DMS153 treated with DMSO at 0.1 percent for 48 hours (cell line): ENCODE measurements at regions not wholly inside any gene's neighbourhood (a gene's known extent, or its start where the extent isn't known, plus 50 kb on each side); places are given as distances from the start of the nearest gene placed in this dataset.
A peak's percentile ranks its signal among the peaks of the same experiment; 100 is the strongest.

Source experiments
- DNase-seq: peaks from one replicate; lab custom pipeline; 2025; ENCODE audit not compliant: unreplicated experiment; lab: John Stamatoyannopoulos, UW

GRCh38 chr9:126151031-126151685 is 175.5 kb upstream of the MVB12B start:
- DNase-seq, result peak; percentile 95

GRCh38 chr9:126151686-126152134 is 174.9 kb upstream of the MVB12B start:
- DNase-seq, result peak; percentile 57

GRCh38 chr9:126152622-126153362 is 173.8 kb upstream of the MVB12B start:
- no peak for DNase-seq

- no peak for DNase-seq
Measured at GRCh38 chr9:126153382-126153781, 173.2 kb upstream of the MVB12B start.

GRCh38 chr9:126154182-126154827 is 172.3 kb upstream of the MVB12B start:
- no peak for DNase-seq

- no peak for DNase-seq
Measured at GRCh38 chr9:126154869-126155268, 171.8 kb upstream of the MVB12B start.

GRCh38 chr9:126155756-126156664 is 170.6 kb upstream of the MVB12B start:
- DNase-seq, result no peak

- DNase-seq, result no peak
Measured at GRCh38 chr9:126156898-126157297, 169.7 kb upstream of the MVB12B start.

GRCh38 chr9:126157423-126157822 is 169.2 kb upstream of the MVB12B start:
- no peak for DNase-seq

- DNase-seq, result no peak
Measured at GRCh38 chr9:126157826-126158587, 168.6 kb upstream of the MVB12B start.

GRCh38 chr9:126158588-126159429 is 167.8 kb upstream of the MVB12B start:
- no peak for DNase-seq

GRCh38 chr9:126159430-126160060 is 167.1 kb upstream of the MVB12B start:
- no peak for DNase-seq

- no peak for DNase-seq
Measured at GRCh38 chr9:126160067-126160853, 166.4 kb upstream of the MVB12B start.

GRCh38 chr9:126160854-126161329 is 165.7 kb upstream of the MVB12B start:
- no peak for DNase-seq

GRCh38 chr9:126162611-126163381 is 163.8 kb upstream of the MVB12B start:
- no peak for DNase-seq

- no peak for DNase-seq
Measured at GRCh38 chr9:126164796-126165525, 161.7 kb upstream of the MVB12B start.

GRCh38 chr9:126165755-126166154 is 160.9 kb upstream of the MVB12B start:
- no peak for DNase-seq
